Smooth muscle cell (in vitro differentiated cells): ENCODE measurements at regions not wholly inside any gene's neighbourhood (a gene's known extent, or its start where the extent isn't known, plus 50 kb on each side); places are given as distances from the start of the nearest gene placed in this dataset.

Experiments used
- DNase-seq: peaks from one replicate; lab custom pipeline; 2025; ENCODE audit not compliant: unreplicated experiment; lab: John Stamatoyannopoulos, UW
- H2AFZ ChIP-seq: fragments of 200-600 bp; sonication (generic); 2 replicates; pipeline ENCODE4 v1.6.0; 2016; ENCODE audit warnings: antibody characterized with exemption, low read depth, mild to moderate bottlenecking
- H3F3A ChIP-seq: fragments of 200-600 bp; sonication (generic); 2 replicates; pipeline ENCODE4 v1.6.0; 2017; ENCODE audit warnings: antibody characterized with exemption, low read depth
- H3K27ac ChIP-seq: fragments of 200-600 bp; sonication (generic); 2 replicates; pipeline ENCODE4 v1.5.1; 2016; ENCODE audit warnings: low read depth, mild to moderate bottlenecking
- H3K27me3 ChIP-seq: fragments of 200-600 bp; sonication (generic); 2 replicates; pipeline ENCODE4 v1.6.1; 2016; ENCODE audit warnings: low read depth, mild to moderate bottlenecking
- H3K36me3 ChIP-seq: fragments of 200-600 bp; sonication (generic); 2 replicates; pipeline ENCODE4 v1.5.1; 2016; ENCODE audit warnings: low read depth
- H3K4me1 ChIP-seq: fragments of 200-600 bp; sonication (generic); 2 replicates; pipeline ENCODE4 v1.5.1; 2016; ENCODE audit warnings: low read depth
- H3K4me2 ChIP-seq: fragments of 200-600 bp; sonication (generic); 2 replicates; pipeline ENCODE4 v1.6.0; 2016; ENCODE audit warnings: mild to moderate bottlenecking
- H3K4me3 ChIP-seq: fragments of 200-600 bp; sonication (generic); 2 replicates; pipeline ENCODE4 v1.5.1; 2016; ENCODE audit warnings: mild to moderate bottlenecking
- H3K79me2 ChIP-seq: fragments of 200-600 bp; sonication (generic); 2 replicates; pipeline ENCODE4 v1.6.0; 2016; ENCODE audit warnings: low read depth, mild to moderate bottlenecking
- H3K9ac ChIP-seq: fragments of 200-600 bp; sonication (generic); 2 replicates; pipeline ENCODE4 v1.6.0; 2016; ENCODE audit warnings: low read depth
- H3K9me3 ChIP-seq: fragments of 200-600 bp; sonication (generic); replicated peaks from 2 replicates; pipeline ENCODE4 v1.5.1; 2016; ENCODE audit warnings: low read depth
- H4K20me1 ChIP-seq: fragments of 200-600 bp; sonication (generic); 2 replicates; pipeline ENCODE4 v1.6.0; 2016; ENCODE audit warnings: low read depth
- CTCF ChIP-seq: fragments of 200-600 bp; sonication (generic); IDR thresholded peaks from 2 replicates; pipeline ENCODE4 v1.5.1; 2017; ENCODE audit warnings: borderline replicate concordance, mild to moderate bottlenecking, antibody characterized with exemption; ENCODE audit not compliant: insufficient read depth, poor library complexity, severe bottlenecking
- WGBS: methylation state at CpG from one replicate; pipeline ENCODE4 v1.1.7; 2016; ENCODE audit warnings: low lambda C conversion rate; 5-methylcytosine and 5-hydroxymethylcytosine counted together

DNA sequence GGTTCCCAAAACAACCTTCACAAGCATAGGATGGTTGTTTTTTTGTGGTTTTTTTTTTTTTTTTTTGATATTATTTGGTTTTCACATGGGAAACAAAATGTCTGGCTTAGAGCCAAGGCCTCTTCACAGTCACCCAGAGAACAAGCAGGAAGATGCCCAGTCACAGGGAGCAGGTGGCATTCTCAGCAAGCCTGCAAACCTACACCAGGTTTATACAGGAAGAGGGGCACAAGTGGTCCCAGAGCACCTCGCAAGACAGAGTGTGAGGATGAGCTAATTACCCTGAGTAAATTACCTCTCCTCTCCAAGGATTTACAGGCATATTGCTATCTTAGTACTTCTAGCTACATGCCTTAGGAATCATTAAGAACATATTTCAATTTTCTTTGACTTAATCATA, 1375.6 kb downstream of the EFNB2 start:
- Histone ChIP-seq H3K4me1 (no peaks in the 10 kb centered on the region), H3K79me2 (no peaks in the 10 kb centered on the region), H3F3A (no peaks in the 10 kb centered on the region), H3K27ac (no peak overlapping the region), H4K20me1 (no peaks in the 10 kb centered on the region), H3K4me3 (no peak overlapping the region), H3K36me3 (no peaks in the 10 kb centered on the region), H3K9me3 (no peaks in the 10 kb centered on the region), H3K4me2 (no peak overlapping the region), H3K9ac (no peak overlapping the region), H2AFZ (no peak overlapping the region), H3K27me3 (no peaks in the 10 kb centered on the region)
- no peak for DNase-seq
- TF ChIP-seq CTCF = no peak
- 90% methylated on average over 1 of the region's 1 CpG for WGBS

GRCh38 chr13:105153611-105154010, 1381.9 kb downstream of the EFNB2 start:
- WGBS = 90% methylated on average over 1 of the region's 1 CpG

DNA sequence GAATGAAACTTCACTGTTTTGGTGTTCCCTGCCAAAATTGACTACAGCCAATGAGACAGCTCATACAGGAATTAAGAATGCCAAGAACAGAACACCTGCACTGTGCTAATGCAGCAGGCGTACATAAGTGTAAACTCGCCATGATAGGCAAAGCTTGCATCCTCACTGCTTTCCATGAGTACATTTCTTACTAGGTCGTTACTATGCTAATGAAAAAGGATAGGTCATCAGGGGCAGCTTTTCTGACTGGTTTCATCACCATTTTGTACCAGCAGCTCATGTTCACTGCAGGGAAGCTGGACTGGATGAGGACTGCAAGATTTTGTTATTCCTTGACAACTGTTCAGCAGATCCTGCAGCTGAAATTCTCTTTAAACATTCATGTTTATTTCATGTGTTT, 1383.8 kb downstream of the EFNB2 start:
- Histone ChIP-seq H3K27ac (no peak overlapping the region), H3K4me1 (no peaks in the 10 kb centered on the region), H3K4me3 (no peak overlapping the region), H3K79me2 (no peaks in the 10 kb centered on the region), H3K27me3 (no peaks in the 10 kb centered on the region), H3K4me2 (no peak overlapping the region), H3K9me3 (no peaks in the 10 kb centered on the region), H3F3A (no peaks in the 10 kb centered on the region), H3K36me3 (no peaks in the 10 kb centered on the region), H2AFZ (no peak overlapping the region), H3K9ac (no peak overlapping the region), H4K20me1 (no peaks in the 10 kb centered on the region)
- no peak for DNase-seq
- TF ChIP-seq CTCF = no peak
- WGBS = 86% methylated on average over 3 of the region's 3 CpGs

More at GRCh38 chr13:105153611-105154010, 1381.9 kb downstream of the EFNB2 start:
- H3K79me2 ChIP-seq = no peaks in the 10 kb centered on the region
- H3K4me2 ChIP-seq = no peak overlapping the region
- H3F3A ChIP-seq = no peaks in the 10 kb centered on the region
- H3K27me3 ChIP-seq = no peaks in the 10 kb centered on the region
- H3K9ac ChIP-seq = no peak overlapping the region
- no peak overlapping the region for H2AFZ ChIP-seq
- no peak for DNase-seq
- H3K4me3 ChIP-seq = no peak overlapping the region
- no peaks in the 10 kb centered on the region for H4K20me1 ChIP-seq
- no peak for TF ChIP-seq CTCF
- no peaks in the 10 kb centered on the region for H3K36me3 ChIP-seq
- no peaks in the 10 kb centered on the region for H3K9me3 ChIP-seq
- H3K4me1 ChIP-seq = no peaks in the 10 kb centered on the region
- H3K27ac ChIP-seq = no peak overlapping the region

- no peak for TF ChIP-seq CTCF
- no peaks in the 10 kb centered on the region for H3K27me3 ChIP-seq
- H2AFZ ChIP-seq = no peak overlapping the region
- no peaks in the 10 kb centered on the region for H3K9me3 ChIP-seq
- H3F3A ChIP-seq = no peaks in the 10 kb centered on the region
- H3K79me2 ChIP-seq = no peaks in the 10 kb centered on the region
- 93% methylated on average over 4 of the region's 4 CpGs for WGBS
- DNase-seq = no peak
- no peaks in the 10 kb centered on the region for H3K36me3 ChIP-seq
- no peak overlapping the region for H3K4me3 ChIP-seq
- H3K27ac ChIP-seq = no peak overlapping the region
- H4K20me1 ChIP-seq = no peaks in the 10 kb centered on the region
- no peaks in the 10 kb centered on the region for H3K4me1 ChIP-seq
- H3K9ac ChIP-seq = no peak overlapping the region
- no peak overlapping the region for H3K4me2 ChIP-seq
These were observed 1388.0 kb downstream of the EFNB2 start for GRCh38 chr13:105147461-105147860.
